SK-N-SH (cell line): ENCODE measurements at regions not wholly inside any gene's neighbourhood (a gene's known extent, or its start where the extent isn't known, plus 50 kb on each side); places are given as distances from the start of the nearest gene placed in this dataset.

Source experiments
- CTCF ChIA-PET: fragments of 300-600, 350-600 bp; formaldehyde crosslinking; extraction: SDS; loops from one replicate; lab custom pipeline; 2021; lab: Yijun Ruan, JAX
- POLR2A ChIA-PET: fragments of 350-600 bp; sonication (Branson Sonifier 250); formaldehyde crosslinking; extraction: SDS; loops from one replicate; lab custom pipeline; 2020; ENCODE audit warnings: antibody characterized with exemption, inconsistent platforms; lab: Yijun Ruan, JAX
- DNase-seq: peaks from one replicate; pipeline ENCODE4 v3.0.0; 2012
- H2AFZ ChIP-seq: fragments of 200-600 bp; sonication (generic); 2 replicates; pipeline ENCODE4 v1.8.1; 2016; ENCODE audit warnings: antibody characterized with exemption, mild to moderate bottlenecking, low read depth
- H3F3A ChIP-seq: fragments of 200-600 bp; sonication (generic); replicated peaks from 2 replicates; pipeline ENCODE3; 2016; ENCODE audit warnings: antibody characterized with exemption, mild to moderate bottlenecking; ENCODE audit not compliant: insufficient read depth
- H3K27ac ChIP-seq, 2 experiments: fragments of 200-500 bp in 1 of 2; fragments of 200-600 bp in 1 of 2; sonication (Bioruptor generic) in 1 of 2; sonication (generic), shearing (Covaris generic) in 1 of 2; 2 replicates each; pipeline versions ENCODE4 v1.5.1 to v1.6.1; 2014 to 2016; ENCODE audit warnings: low read depth in 2 of 2, inconsistent platforms in 1 of 2, low read length in 1 of 2, mild to moderate bottlenecking in 1 of 2, mixed read lengths in 1 of 2
- H3K27me3 ChIP-seq: fragments of 200-600 bp; sonication (generic), shearing (Covaris generic); 2 replicates; pipeline ENCODE4 v1.6.1; 2016; ENCODE audit warnings: mixed run types; ENCODE audit not compliant: insufficient read depth
- H3K36me3 ChIP-seq, 2 experiments: fragments of 200-500 bp in 1 of 2; fragments of 200-600 bp in 1 of 2; sonication (Bioruptor generic) in 1 of 2; sonication (generic) in 1 of 2; replicated peaks in 1 of 2; 2 replicates each; pipeline versions ENCODE3 to v1.5.1; 2014 to 2016; ENCODE audit warnings: low read length in 1 of 2, mild to moderate bottlenecking in 1 of 2; ENCODE audit not compliant: insufficient read depth in 2 of 2, control insufficient read depth in 1 of 2
- H3K4me1 ChIP-seq, 2 experiments: fragments of 200-500 bp in 1 of 2; fragments of 200-600 bp in 1 of 2; sonication (Bioruptor generic) in 1 of 2; sonication (generic), shearing (Covaris generic) in 1 of 2; 2 replicates each; pipeline versions ENCODE4 v1.5.1 to v1.6.1; 2014 to 2016; ENCODE audit warnings: low read depth in 1 of 2, low read length in 1 of 2, mixed run types in 1 of 2; ENCODE audit not compliant: insufficient read depth in 2 of 2, control insufficient read depth in 1 of 2
- H3K4me2 ChIP-seq: fragments of 200-600 bp; sonication (generic), shearing (Covaris generic); 2 replicates; pipeline ENCODE4 v1.6.1; 2017; ENCODE audit warnings: mixed run types
- H3K4me3 ChIP-seq, 2 experiments: fragments of 200-500 bp in 1 of 2; fragments of 200-600 bp in 1 of 2; sonication (Bioruptor generic) in 1 of 2; sonication (generic), shearing (Covaris generic) in 1 of 2; 2 replicates each; pipeline versions ENCODE4 v1.5.1 to v1.8.1; 2014 to 2016; ENCODE audit warnings: low read depth in 2 of 2, inconsistent platforms in 1 of 2, low read length in 1 of 2, mild to moderate bottlenecking in 1 of 2, mixed read lengths in 1 of 2, moderate library complexity in 1 of 2
- H3K79me2 ChIP-seq: fragments of 200-600 bp; sonication (generic); 2 replicates; pipeline ENCODE4 v1.8.1; 2017; ENCODE audit warnings: mild to moderate bottlenecking; ENCODE audit not compliant: insufficient read depth
- H3K9ac ChIP-seq: fragments of 200-600 bp; sonication (generic); 2 replicates; pipeline ENCODE4 v1.6.1; 2017; ENCODE audit warnings: mixed run types
- H3K9me2 ChIP-seq: fragments of 200-600 bp; sonication (generic); 2 replicates; pipeline ENCODE4 v1.6.1; 2017; ENCODE audit warnings: mixed run types
- H3K9me3 ChIP-seq: fragments of 200-600 bp; sonication (generic); 2 replicates; pipeline ENCODE4 v1.6.1; 2017; ENCODE audit warnings: mixed run types, mild to moderate bottlenecking, moderate library complexity
- H4K20me1 ChIP-seq: fragments of 200-600 bp; sonication (generic); 2 replicates; pipeline ENCODE4 v1.6.1; 2017; ENCODE audit warnings: mild to moderate bottlenecking, mixed run types; ENCODE audit not compliant: insufficient read depth
- ELF1 ChIP-seq: IDR thresholded peaks from 2 replicates; pipeline ENCODE4 v1.4.0; 2012
- EP300 ChIP-seq, 2 experiments: IDR thresholded peaks; 2 replicates each; pipeline versions ENCODE4 v1.4.0 to v1.6.1; 2012; ENCODE audit warnings: borderline replicate concordance in 1 of 2, low read depth in 1 of 2, low read length in 1 of 2
- FOSL2 ChIP-seq: IDR thresholded peaks from 2 replicates; pipeline ENCODE4 v1.4.0; 2012; ENCODE audit warnings: low read depth, mild to moderate bottlenecking, moderate library complexity, borderline replicate concordance
- FOXJ3 ChIP-seq: sonication (generic); formaldehyde crosslinking; IDR thresholded peaks from 2 replicates; pipeline ENCODE4 v1.5.1; 2020; ENCODE audit warnings: mild to moderate bottlenecking, missing genetic modification reagents
- FOXM1 ChIP-seq: IDR thresholded peaks from 2 replicates; pipeline ENCODE4 v1.4.0; 2012; ENCODE audit warnings: low read depth, mild to moderate bottlenecking
- GABPA ChIP-seq: IDR thresholded peaks from 2 replicates; pipeline ENCODE4 v1.4.0; 2012; ENCODE audit warnings: low read depth, mild to moderate bottlenecking
- GATA2 ChIP-seq: sonication (generic); formaldehyde crosslinking; IDR thresholded peaks from 2 replicates; pipeline ENCODE4 v1.5.0; 2020; ENCODE audit warnings: mild to moderate bottlenecking, missing genetic modification reagents
- MEF2A ChIP-seq: IDR thresholded peaks from 2 replicates; pipeline ENCODE4 v1.4.0; 2012; ENCODE audit warnings: low read depth, borderline replicate concordance
- NFIC ChIP-seq: IDR thresholded peaks from 2 replicates; pipeline ENCODE4 v1.4.0; 2012; ENCODE audit warnings: borderline replicate concordance
- NRF1 ChIP-seq: IDR thresholded peaks from 2 replicates; pipeline ENCODE4 v1.6.1; 2012; ENCODE audit warnings: low read depth, mild to moderate bottlenecking, low read length
- POLR2AphosphoS5 ChIP-seq: IDR thresholded peaks from 2 replicates; pipeline ENCODE4 v1.6.1; 2012; ENCODE audit warnings: low read depth, low read length
- RAD21 ChIP-seq: IDR thresholded peaks from 2 replicates; pipeline ENCODE4 v1.6.1; 2012; ENCODE audit warnings: mild to moderate bottlenecking, low read length
- RFX5 ChIP-seq: IDR thresholded peaks from 2 replicates; pipeline ENCODE4 v1.6.1; 2012; ENCODE audit warnings: mild to moderate bottlenecking, improper control_type of control experiment, low read length
- RXRA ChIP-seq: IDR thresholded peaks from 2 replicates; pipeline ENCODE4 v1.4.0; 2012; ENCODE audit warnings: low read depth, mild to moderate bottlenecking, borderline replicate concordance
- SMC3 ChIP-seq: IDR thresholded peaks from 2 replicates; pipeline ENCODE4 v1.6.1; 2012; ENCODE audit warnings: low read depth, low read length, improper control_type of control experiment
- TEAD4 ChIP-seq: IDR thresholded peaks from 2 replicates; pipeline ENCODE4 v1.4.0; 2012; ENCODE audit warnings: mild to moderate bottlenecking, borderline replicate concordance; ENCODE audit not compliant: insufficient read depth
- YY1 ChIP-seq: IDR thresholded peaks from 2 replicates; pipeline ENCODE4 v1.4.0; 2012; ENCODE audit warnings: low read depth, mild to moderate bottlenecking
- WGBS: methylation state at CpG from one replicate; pipeline ENCODE4 v1.1.6; 2017; ENCODE audit warnings: low lambda C conversion rate; 5-methylcytosine and 5-hydroxymethylcytosine counted together
- TF ChIP-seq, protein P1 (sequence below): IDR thresholded peaks from 2 replicates; pipeline ENCODE4; 2012
- TF ChIP-seq, protein P2 (sequence below): IDR thresholded peaks from 2 replicates; pipeline ENCODE4 v1.6.1; 2012; ENCODE audit warnings: mild to moderate bottlenecking, low read depth, low read length, moderate library complexity

DNA sequence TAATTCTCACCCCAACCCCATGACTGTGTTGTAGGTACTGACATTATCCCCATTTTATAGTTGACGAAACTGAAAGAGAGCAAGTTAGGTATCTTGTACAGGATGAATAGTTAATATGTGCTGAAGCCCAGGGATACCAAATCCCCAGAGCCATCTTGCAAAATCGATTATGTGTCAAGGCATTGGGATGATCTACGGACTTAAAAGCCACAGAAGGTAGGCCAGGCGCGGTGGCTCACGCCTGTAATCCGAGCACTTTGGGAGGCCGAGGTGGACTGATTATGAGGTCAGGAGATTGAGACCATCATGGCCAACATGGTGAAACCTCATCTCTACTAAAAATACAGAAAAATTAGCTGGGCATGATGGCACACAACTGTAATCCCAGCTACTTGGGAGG lies 242.4 kb upstream of the RHOBTB1 start:
- Histone ChIP-seq H3K4me2 (no peak overlapping the region), H3K4me3 (no peak overlapping the region), H3K36me3 (no peaks in the 10 kb centered on the region), H4K20me1 (no peaks in the 10 kb centered on the region), H2AFZ (no peak overlapping the region), H3K27ac (no peak overlapping the region), H3K9me3 (no peaks in the 10 kb centered on the region), H3K9me2 (no peaks in the 10 kb centered on the region), H3K27me3 (no peaks in the 10 kb centered on the region), H3F3A (no peaks in the 10 kb centered on the region), H3K4me1 (no peaks in the 10 kb centered on the region; a peak in 1 of 4 replicates), H3K79me2 (no peaks in the 10 kb centered on the region), H3K9ac (no peak overlapping the region)
- ChIA-PET POLR2A (no interaction called here), CTCF (no interaction called here)
- no peak for DNase-seq
- 68% methylated on average over 8 of the region's 8 CpGs for WGBS
- no peak for TF ChIP-seq NRF1
- TF ChIP-seq SMC3: no peak
- no peak for TF ChIP-seq RAD21
- no peak for TF ChIP-seq FOXJ3 (CRISPR knock-in tag)
- no peak for TF ChIP-seq ELF1
- TF ChIP-seq, protein P1, sequence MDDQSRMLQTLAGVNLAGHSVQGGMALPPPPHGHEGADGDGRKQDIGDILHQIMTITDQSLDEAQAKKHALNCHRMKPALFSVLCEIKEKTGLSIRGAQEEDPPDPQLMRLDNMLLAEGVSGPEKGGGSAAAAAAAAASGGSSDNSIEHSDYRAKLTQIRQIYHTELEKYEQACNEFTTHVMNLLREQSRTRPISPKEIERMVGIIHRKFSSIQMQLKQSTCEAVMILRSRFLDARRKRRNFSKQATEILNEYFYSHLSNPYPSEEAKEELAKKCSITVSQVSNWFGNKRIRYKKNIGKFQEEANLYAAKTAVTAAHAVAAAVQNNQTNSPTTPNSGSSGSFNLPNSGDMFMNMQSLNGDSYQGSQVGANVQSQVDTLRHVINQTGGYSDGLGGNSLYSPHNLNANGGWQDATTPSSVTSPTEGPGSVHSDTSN: no peak
- TF ChIP-seq, protein P2, sequence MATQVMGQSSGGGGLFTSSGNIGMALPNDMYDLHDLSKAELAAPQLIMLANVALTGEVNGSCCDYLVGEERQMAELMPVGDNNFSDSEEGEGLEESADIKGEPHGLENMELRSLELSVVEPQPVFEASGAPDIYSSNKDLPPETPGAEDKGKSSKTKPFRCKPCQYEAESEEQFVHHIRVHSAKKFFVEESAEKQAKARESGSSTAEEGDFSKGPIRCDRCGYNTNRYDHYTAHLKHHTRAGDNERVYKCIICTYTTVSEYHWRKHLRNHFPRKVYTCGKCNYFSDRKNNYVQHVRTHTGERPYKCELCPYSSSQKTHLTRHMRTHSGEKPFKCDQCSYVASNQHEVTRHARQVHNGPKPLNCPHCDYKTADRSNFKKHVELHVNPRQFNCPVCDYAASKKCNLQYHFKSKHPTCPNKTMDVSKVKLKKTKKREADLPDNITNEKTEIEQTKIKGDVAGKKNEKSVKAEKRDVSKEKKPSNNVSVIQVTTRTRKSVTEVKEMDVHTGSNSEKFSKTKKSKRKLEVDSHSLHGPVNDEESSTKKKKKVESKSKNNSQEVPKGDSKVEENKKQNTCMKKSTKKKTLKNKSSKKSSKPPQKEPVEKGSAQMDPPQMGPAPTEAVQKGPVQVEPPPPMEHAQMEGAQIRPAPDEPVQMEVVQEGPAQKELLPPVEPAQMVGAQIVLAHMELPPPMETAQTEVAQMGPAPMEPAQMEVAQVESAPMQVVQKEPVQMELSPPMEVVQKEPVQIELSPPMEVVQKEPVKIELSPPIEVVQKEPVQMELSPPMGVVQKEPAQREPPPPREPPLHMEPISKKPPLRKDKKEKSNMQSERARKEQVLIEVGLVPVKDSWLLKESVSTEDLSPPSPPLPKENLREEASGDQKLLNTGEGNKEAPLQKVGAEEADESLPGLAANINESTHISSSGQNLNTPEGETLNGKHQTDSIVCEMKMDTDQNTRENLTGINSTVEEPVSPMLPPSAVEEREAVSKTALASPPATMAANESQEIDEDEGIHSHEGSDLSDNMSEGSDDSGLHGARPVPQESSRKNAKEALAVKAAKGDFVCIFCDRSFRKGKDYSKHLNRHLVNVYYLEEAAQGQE: no peak

DNA sequence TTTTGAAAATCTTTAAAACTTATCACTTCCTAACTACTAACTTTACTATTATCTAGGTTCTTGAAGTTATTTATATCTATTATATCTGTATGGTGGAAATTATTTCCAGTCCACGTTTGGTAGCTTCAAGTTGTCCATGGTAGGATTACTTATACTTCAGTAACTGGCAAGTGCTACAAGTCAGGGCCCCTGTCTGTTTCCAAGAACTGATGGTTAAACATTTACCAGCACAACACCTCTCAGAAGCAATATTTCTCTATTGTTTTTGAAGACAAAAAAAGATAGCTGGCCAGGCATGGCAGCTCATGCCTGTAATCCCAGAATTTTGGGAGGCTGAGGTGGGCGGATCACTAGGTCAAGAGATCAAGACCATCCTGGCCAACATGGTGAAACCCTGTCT lies 240.4 kb upstream of the RHOBTB1 start:
- no peak overlapping the region for H3K4me3 ChIP-seq
- H3K27me3 ChIP-seq: no peaks in the 10 kb centered on the region
- H3F3A ChIP-seq: no peaks in the 10 kb centered on the region
- no peak for DNase-seq
- ChIA-PET CTCF (no interaction called here), POLR2A (no interaction called here)
- no peak overlapping the region for H3K4me2 ChIP-seq
- no peaks in the 10 kb centered on the region for H4K20me1 ChIP-seq
- H3K9ac ChIP-seq: no peak overlapping the region
- H3K36me3 ChIP-seq: no peaks in the 10 kb centered on the region
- TF ChIP-seq RAD21 (no peak), RFX5 (no peak), POLR2AphosphoS5 (no peak), FOSL2 (no peak), GABPA (no peak), TEAD4 (no peak), SMC3 (no peak), FOXM1 (no peak), MEF2A (no peak), GATA2 (CRISPR knock-in tag) (no peak), YY1 (no peak), NFIC (no peak), RXRA (no peak), EP300 (IDR thresholded peaks at IDR 0.05; ENCODE audit: borderline replicate concordance in 1 of 2, low read depth in 1 of 2, low read length in 1 of 2) (no peak)
- TF ChIP-seq, protein P1: no peak
- TF ChIP-seq, protein P2: no peak
- TF ChIP-seq, all 33 proteins: peak for 0
- Histone ChIP-seq H3K9me3 (no peaks in the 10 kb centered on the region), H3K27ac (no peak overlapping the region), H2AFZ (no peak overlapping the region), H3K4me1 (no peaks in the 10 kb centered on the region), H3K79me2 (no peaks in the 10 kb centered on the region), H3K9me2 (no peaks in the 10 kb centered on the region)
- 38% methylated on average over 2 of the region's 2 CpGs for WGBS
